Muscle of leg (tissue), 3 donors: ENCODE measurements at regions not wholly inside any gene's neighbourhood (a gene's known extent, or its start where the extent isn't known, plus 50 kb on each side); places are given as distances from the start of the nearest gene placed in this dataset.
A peak's percentile ranks its signal among the peaks of the same experiment; 100 is the strongest.

Source experiments
- DNase-seq: peaks from one replicate; pipeline ENCODE4 v3.0.0; 2013
- H3K27ac ChIP-seq: one replicate; pipeline ENCODE4 v1.5.1; 2013; ENCODE audit warnings: mild to moderate bottlenecking, low read length, control low read depth
- H3K27me3 ChIP-seq: one replicate; pipeline ENCODE4 v1.6.1; 2013; ENCODE audit warnings: low read length; ENCODE audit not compliant: control insufficient read depth, insufficient read depth
- H3K36me3 ChIP-seq: one replicate; pipeline ENCODE4 v1.6.1; 2013; ENCODE audit warnings: low read length; ENCODE audit not compliant: control insufficient read depth, insufficient read depth
- H3K4me1 ChIP-seq: one replicate; pipeline ENCODE4 v1.6.1; 2013; ENCODE audit warnings: low read length; ENCODE audit not compliant: control insufficient read depth, insufficient read depth
- H3K4me3 ChIP-seq: one replicate; pipeline ENCODE4 v1.5.1; 2013; ENCODE audit warnings: low read length, control low read depth
- H3K9me3 ChIP-seq: replicated peaks from 2 replicates; pipeline ENCODE4 v1.6.1; 2013; ENCODE audit warnings: low read depth, low read length; ENCODE audit not compliant: control insufficient read depth
- WGBS: methylation state at CpG from one replicate; pipeline ENCODE4 v1.1.5; 2013; ENCODE audit warnings: missing lambda C conversion rate; ENCODE audit not compliant: insufficient coverage; 5-methylcytosine and 5-hydroxymethylcytosine counted together

DNA sequence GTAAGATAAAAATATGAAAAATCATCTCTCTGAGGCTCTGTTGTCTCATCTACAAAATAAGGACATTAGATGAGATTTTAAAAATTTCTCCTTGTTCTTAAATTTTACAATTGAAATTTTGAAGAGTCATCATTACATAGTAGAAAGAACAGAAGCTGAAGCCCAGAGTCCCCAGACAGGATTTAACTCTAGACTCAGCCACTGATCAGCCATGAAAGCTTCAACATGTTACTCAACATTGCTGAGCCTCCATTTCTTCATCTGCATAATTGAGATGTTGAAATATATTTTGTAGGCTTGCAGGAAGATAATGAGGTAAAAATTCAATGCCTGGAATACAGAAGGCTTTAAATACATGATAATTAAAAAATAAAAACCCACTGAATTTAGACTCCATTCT is 633.3 kb downstream of the LMO4 start:
- H3K4me3 ChIP-seq, result no peak overlapping the region
- no peaks in the 10 kb centered on the region for H3K9me3 ChIP-seq
- no peaks in the 10 kb centered on the region for H3K4me1 ChIP-seq
- DNase-seq, result no peak
- no peaks in the 10 kb centered on the region for H3K27me3 ChIP-seq
- no peaks in the 10 kb centered on the region for H3K36me3 ChIP-seq
- H3K27ac ChIP-seq, result no peak overlapping the region

DNA sequence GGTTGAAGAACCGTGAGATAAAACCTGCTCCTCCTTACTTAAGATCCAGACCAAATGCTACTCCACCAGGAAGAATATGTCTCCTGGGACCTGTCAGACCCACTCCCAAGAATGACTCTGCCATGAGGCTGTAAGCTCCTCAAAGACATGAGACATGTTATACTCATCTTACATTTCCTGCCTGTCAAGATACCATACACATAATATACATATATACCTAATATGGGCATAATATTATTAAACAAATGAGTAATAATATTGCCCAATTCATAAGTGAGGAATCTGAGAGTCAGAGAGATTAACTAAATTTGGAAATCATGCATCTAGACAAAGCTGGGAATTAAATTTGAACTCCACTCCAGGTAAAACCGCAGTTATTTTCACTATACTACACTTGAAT is 634.9 kb downstream of the LMO4 start:
- Histone ChIP-seq H3K27ac (no peak overlapping the region), H3K36me3 (no peaks in the 10 kb centered on the region), H3K27me3 (no peaks in the 10 kb centered on the region), H3K9me3 (no peaks in the 10 kb centered on the region), H3K4me1 (peaks cover 2% of the 10 kb centered on the region), H3K4me3 (no peak overlapping the region)
- no peak for DNase-seq
- WGBS, result 0% methylated on average over 1 of the region's 2 CpGs

DNA sequence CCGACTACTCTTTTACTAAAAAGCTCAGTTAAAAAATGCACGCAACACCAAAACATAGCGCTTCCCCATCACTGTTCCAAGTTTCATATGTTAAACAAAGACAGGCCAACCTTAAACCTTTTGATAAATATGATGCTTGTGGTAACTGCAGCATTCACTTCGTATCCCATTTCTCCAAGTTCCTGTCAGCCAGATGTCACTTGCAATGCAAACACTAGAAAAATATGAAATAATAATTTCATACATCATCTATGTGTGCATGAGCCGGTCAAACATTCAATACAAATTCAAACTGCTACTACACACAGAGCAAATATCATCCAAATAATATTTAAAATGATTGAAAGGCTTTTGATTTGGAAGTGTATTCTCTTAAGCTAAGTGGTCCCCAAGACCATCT is 636.5 kb downstream of the LMO4 start:
- Histone ChIP-seq H3K4me1 (peaks cover 6% of the 10 kb centered on the region), H3K36me3 (no peaks in the 10 kb centered on the region), H3K4me3 (no peak overlapping the region), H3K27me3 (no peaks in the 10 kb centered on the region), H3K9me3 (no peaks in the 10 kb centered on the region), H3K27ac (no peak overlapping the region)
- no peak for DNase-seq
- WGBS, result no CpG with 5 or more reads among the region's 5 CpGs

DNA sequence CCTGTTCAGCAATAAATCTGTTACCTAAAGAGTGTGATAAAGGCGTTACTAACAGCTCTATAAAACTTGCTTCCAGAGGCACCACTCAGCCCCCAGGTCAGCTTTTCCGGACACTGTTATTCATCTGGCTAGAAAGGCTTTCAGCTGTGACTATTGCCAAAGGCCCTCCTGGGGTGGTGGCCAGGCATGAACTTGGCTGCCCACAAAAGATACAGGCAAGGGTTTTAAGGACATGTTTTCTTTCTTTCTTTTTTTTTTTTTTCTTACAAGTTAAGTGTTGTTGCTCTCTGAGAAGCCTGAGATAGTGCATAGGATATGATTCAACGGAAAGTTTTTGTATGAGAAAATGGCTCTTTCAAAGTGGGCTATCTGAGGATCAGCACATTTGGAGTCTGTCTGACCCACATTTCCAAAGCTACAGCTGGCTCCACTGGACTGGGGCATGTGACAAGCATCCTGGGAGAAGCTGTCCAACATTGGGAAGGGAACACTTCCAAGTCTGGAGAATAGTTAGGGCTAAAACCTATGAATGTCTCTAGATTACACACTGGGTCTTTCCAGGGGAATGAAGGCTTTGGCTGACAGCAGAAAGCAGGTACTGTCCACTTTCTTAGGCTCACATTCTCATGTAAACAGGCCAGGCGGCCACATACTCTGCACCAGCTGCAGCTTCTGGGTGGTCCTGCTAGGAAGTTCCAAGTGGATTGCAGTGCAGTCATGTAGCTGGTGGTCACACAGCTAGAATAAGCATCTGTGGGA is 639.7 kb downstream of the LMO4 start:
- Histone ChIP-seq H3K36me3 (no peaks in the 10 kb centered on the region), H3K27me3 (no peaks in the 10 kb centered on the region), H3K4me3 (no peak overlapping the region), H3K9me3 (no peaks in the 10 kb centered on the region), H3K27ac (peak overlapping the region; percentile 74), H3K4me1 (peaks cover 6% of the 10 kb centered on the region)
- peak; percentile 95 for DNase-seq
- 38% methylated on average over 2 of the region's 4 CpGs for WGBS

- no CpG with 5 or more reads among the region's 2 CpGs for WGBS
- Histone ChIP-seq H3K27ac (peak overlapping the region; percentile 25), H3K4me3 (no peak overlapping the region), H3K36me3 (no peaks in the 10 kb centered on the region), H3K4me1 (peaks cover 6% of the 10 kb centered on the region), H3K9me3 (no peaks in the 10 kb centered on the region), H3K27me3 (no peaks in the 10 kb centered on the region)
- DNase-seq, result no peak
These were observed 640.4 kb downstream of the LMO4 start for GRCh38 chr1:87969040-87969439.

DNA sequence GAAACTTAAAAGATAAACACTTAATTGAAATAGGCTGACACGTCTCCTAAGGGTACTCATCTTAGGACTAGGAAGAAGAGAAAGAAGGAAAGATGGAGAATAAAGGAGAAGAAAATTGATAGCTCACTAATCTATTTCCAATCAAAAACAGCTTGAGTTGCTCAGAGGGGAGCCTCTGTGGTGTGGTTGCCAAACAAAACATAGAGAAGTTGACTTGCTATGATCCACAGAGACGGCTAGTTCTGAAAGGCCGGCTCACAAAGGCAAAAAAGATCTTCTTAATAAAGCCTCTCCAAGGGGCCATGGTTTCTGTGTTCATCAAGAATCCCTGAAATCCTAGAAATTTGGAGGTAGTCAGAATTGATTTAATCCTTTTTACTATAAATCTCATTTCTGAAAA is 644.1 kb downstream of the LMO4 start:
- DNase-seq, result peak; percentile 70
- H3K36me3 ChIP-seq, result no peaks in the 10 kb centered on the region
- H3K27me3 ChIP-seq, result no peaks in the 10 kb centered on the region
- no peak overlapping the region for H3K27ac ChIP-seq
- no CpG with 5 or more reads among the region's 3 CpGs for WGBS
- peaks cover 6% of the 10 kb centered on the region for H3K4me1 ChIP-seq
- no peak overlapping the region for H3K4me3 ChIP-seq
- H3K9me3 ChIP-seq, result no peaks in the 10 kb centered on the region

DNA sequence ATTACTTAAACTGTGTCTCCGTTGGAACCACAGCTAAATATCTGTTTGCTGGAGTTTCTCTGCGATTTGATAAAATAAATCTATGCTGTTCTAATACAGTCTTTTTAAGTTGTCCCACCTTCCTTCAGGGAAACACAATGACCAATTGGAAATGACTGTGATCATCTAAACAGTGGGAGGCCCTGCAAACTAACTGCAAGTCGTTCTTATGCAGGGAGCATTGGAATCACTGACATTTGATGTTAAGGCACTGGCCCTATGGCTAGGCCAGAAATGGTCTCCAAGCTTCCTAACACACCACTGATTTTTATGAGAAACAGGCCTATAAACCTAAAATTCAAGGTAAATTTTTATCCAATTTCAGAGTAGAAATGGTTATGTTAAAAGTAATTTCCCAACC is 645.2 kb downstream of the LMO4 start:
- whole genome bisulfite sequencing, result 17% methylated on average over 1 of the region's 3 CpGs
- H3K36me3 ChIP-seq, result no peaks in the 10 kb centered on the region
- H3K9me3 ChIP-seq, result no peaks in the 10 kb centered on the region
- no peak overlapping the region for H3K27ac ChIP-seq
- peaks cover under 1% of the 10 kb centered on the region for H3K4me1 ChIP-seq
- H3K27me3 ChIP-seq, result no peaks in the 10 kb centered on the region
- no peak for DNase-seq
- no peak overlapping the region for H3K4me3 ChIP-seq

DNA sequence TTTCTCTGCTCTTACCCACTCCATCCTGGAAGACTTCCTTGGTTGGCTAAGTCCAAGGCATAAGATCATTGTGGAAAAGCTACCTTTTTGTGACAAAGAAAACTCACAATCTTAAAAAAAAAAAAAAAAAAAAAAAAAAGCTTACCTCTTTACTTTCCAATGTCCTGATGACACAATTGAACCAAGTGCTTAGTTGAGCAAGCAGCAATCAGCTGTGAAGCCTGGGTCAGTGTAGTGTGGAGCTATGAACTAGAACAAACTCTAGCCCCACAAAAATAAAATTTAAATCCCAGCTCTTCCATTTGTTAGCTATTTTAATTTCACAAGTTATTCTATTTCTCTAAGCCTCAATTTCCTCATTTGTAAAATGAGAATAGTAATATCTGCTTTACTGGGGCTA is 647.6 kb downstream of the LMO4 start:
- no peak for DNase-seq

GRCh38 chr1:87977145-87977544 is 648.5 kb downstream of the LMO4 start:
- H3K27ac ChIP-seq, result no peak overlapping the region
- no CpG with 5 or more reads among the region's 2 CpGs for WGBS
- no peak for DNase-seq

More for the DNA sequence above, 647.6 kb downstream of the LMO4 start:
- H3K4me1 ChIP-seq, result no peaks in the 10 kb centered on the region
- no peaks in the 10 kb centered on the region for H3K9me3 ChIP-seq
- no peaks in the 10 kb centered on the region for H3K27me3 ChIP-seq
- H3K4me3 ChIP-seq, result no peak overlapping the region
- H3K36me3 ChIP-seq, result no peaks in the 10 kb centered on the region
- H3K27ac ChIP-seq, result no peak overlapping the region

DNA sequence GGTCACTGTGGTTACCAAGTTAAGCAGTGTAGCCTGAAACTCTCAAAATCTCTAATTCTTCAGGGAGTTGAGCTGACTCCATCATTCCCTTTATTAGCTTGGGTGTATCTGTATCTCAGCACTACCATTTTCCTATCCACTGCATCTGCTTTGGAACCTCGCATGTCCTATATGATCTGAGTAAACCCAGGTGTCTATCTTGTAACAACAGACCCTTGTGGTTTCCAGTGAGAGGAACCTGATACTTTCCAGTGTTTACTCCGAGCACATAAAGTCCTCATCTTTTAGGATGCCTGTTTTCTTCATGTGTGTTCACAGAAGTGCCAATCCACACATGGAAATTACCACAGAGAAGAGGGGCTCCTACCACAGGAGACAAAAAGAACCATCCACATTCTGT is 650.4 kb downstream of the LMO4 start:
- H3K9me3 ChIP-seq, result no peaks in the 10 kb centered on the region
- 10% methylated on average over 1 of the region's 2 CpGs for WGBS

More at GRCh38 chr1:87977145-87977544, 648.5 kb downstream of the LMO4 start:
- H3K27me3 ChIP-seq, result no peaks in the 10 kb centered on the region
- no peaks in the 10 kb centered on the region for H3K4me1 ChIP-seq
- H3K36me3 ChIP-seq, result no peaks in the 10 kb centered on the region
- no peaks in the 10 kb centered on the region for H3K9me3 ChIP-seq
- H3K4me3 ChIP-seq, result no peak overlapping the region

GRCh38 chr1:87980494-87980893 is 651.8 kb downstream of the LMO4 start:
- no peak for DNase-seq
- no peaks in the 10 kb centered on the region for H3K9me3 ChIP-seq
- H3K36me3 ChIP-seq, result no peaks in the 10 kb centered on the region
- no peaks in the 10 kb centered on the region for H3K4me1 ChIP-seq
- no CpG with 5 or more reads among the region's 3 CpGs for WGBS
- H3K27ac ChIP-seq, result no peak overlapping the region
- no peak overlapping the region for H3K4me3 ChIP-seq
- no peaks in the 10 kb centered on the region for H3K27me3 ChIP-seq

More for the DNA sequence above, 650.4 kb downstream of the LMO4 start:
- no peak for DNase-seq
- Histone ChIP-seq H3K4me1 (no peaks in the 10 kb centered on the region), H3K36me3 (no peaks in the 10 kb centered on the region), H3K27ac (no peak overlapping the region), H3K4me3 (no peak overlapping the region), H3K27me3 (no peaks in the 10 kb centered on the region)
